ENCODE measurements at regions not wholly inside any gene's neighbourhood (a gene's known extent, or its start where the extent isn't known, plus 50 kb on each side); places are given as distances from the start of the nearest gene placed in this dataset.

DNA sequence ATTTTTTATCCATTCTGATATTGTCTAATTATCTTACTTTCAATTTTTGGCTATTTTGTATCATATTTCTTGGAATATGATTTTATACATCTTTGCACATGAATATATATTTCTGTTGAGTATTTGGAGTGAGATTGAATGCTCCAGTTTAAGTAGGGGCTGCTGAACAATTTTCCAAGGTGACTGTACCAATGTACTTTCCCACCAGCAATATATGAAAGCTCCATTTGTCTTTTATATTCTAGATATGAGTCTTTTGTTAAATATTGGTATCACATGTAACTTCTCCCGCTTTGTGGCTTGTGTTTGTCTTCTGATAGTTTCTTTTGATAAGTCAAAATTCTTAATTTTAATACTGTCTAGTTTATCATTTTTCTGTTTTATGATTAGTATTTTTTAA lies 144.6 kb upstream of the MDFIC start:
- TF ChIP-seq, protein P1, sequence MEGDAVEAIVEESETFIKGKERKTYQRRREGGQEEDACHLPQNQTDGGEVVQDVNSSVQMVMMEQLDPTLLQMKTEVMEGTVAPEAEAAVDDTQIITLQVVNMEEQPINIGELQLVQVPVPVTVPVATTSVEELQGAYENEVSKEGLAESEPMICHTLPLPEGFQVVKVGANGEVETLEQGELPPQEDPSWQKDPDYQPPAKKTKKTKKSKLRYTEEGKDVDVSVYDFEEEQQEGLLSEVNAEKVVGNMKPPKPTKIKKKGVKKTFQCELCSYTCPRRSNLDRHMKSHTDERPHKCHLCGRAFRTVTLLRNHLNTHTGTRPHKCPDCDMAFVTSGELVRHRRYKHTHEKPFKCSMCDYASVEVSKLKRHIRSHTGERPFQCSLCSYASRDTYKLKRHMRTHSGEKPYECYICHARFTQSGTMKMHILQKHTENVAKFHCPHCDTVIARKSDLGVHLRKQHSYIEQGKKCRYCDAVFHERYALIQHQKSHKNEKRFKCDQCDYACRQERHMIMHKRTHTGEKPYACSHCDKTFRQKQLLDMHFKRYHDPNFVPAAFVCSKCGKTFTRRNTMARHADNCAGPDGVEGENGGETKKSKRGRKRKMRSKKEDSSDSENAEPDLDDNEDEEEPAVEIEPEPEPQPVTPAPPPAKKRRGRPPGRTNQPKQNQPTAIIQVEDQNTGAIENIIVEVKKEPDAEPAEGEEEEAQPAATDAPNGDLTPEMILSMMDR (IDR thresholded peaks at IDR 0.05): no peak
- TF ChIP-seq EP300 (IDR thresholded peaks at IDR 0.05) (no peak), POLR2A (IDR thresholded peaks at IDR 0.05) (no peak)
